DND-41 (cell line): ENCODE measurements at regions not wholly inside any gene's neighbourhood (a gene's known extent, or its start where the extent isn't known, plus 50 kb on each side); places are given as distances from the start of the nearest gene placed in this dataset.

Experiments used
- EZH2 ChIP-seq: IDR thresholded peaks from 3 replicates; pipeline ENCODE4 v1.6.1; 2012; ENCODE audit warnings: borderline replicate concordance, low read depth, mild to moderate bottlenecking, moderate library complexity, low read length, inconsistent platforms; ENCODE audit not compliant: severe bottlenecking
- TF ChIP-seq, protein P1 (sequence below): IDR thresholded peaks from 2 replicates; pipeline ENCODE4 v1.5.1; 2012; ENCODE audit warnings: borderline replicate concordance, low read length, moderate library complexity, mild to moderate bottlenecking; ENCODE audit not compliant: poor library complexity, severe bottlenecking; ENCODE audit errors: extremely low read depth

- TF ChIP-seq, protein P1, sequence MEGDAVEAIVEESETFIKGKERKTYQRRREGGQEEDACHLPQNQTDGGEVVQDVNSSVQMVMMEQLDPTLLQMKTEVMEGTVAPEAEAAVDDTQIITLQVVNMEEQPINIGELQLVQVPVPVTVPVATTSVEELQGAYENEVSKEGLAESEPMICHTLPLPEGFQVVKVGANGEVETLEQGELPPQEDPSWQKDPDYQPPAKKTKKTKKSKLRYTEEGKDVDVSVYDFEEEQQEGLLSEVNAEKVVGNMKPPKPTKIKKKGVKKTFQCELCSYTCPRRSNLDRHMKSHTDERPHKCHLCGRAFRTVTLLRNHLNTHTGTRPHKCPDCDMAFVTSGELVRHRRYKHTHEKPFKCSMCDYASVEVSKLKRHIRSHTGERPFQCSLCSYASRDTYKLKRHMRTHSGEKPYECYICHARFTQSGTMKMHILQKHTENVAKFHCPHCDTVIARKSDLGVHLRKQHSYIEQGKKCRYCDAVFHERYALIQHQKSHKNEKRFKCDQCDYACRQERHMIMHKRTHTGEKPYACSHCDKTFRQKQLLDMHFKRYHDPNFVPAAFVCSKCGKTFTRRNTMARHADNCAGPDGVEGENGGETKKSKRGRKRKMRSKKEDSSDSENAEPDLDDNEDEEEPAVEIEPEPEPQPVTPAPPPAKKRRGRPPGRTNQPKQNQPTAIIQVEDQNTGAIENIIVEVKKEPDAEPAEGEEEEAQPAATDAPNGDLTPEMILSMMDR = no peak
- no peak for TF ChIP-seq EZH2
Measured at GRCh38 chr7:3164380-3164792, 120.7 kb upstream of the CARD11 start.
